GM19240 (cell line): ENCODE measurements at regions not wholly inside any gene's neighbourhood (a gene's known extent, or its start where the extent isn't known, plus 50 kb on each side); places are given as distances from the start of the nearest gene placed in this dataset.

Source experiments
- DNase-seq: peaks from one replicate; pipeline ENCODE4 v3.0.0; 2011; ENCODE audit warnings: low spot score; ENCODE audit not compliant: insufficient read length

GRCh38 chr18:72360634-72361033 is 183.5 kb downstream of the CBLN2 start:
- DNase-seq, result no peak

- DNase-seq, result no peak
Observed at GRCh38 chr18:72342933-72343332, 201.2 kb downstream of the CBLN2 start.

- DNase-seq, result no peak
Observed at GRCh38 chr18:72339976-72340375, 204.2 kb downstream of the CBLN2 start.

- DNase-seq, result no peak
Observed at GRCh38 chr18:72336786-72337185, 207.4 kb downstream of the CBLN2 start.

- DNase-seq, result no peak
Observed at GRCh38 chr18:72329533-72329932, 214.6 kb downstream of the CBLN2 start.

- no peak for DNase-seq
Observed at GRCh38 chr18:72325307-72325706, 218.8 kb downstream of the CBLN2 start.

- no peak for DNase-seq
Observed at GRCh38 chr18:72324677-72325076, 219.5 kb downstream of the CBLN2 start.

- no peak for DNase-seq
Observed at GRCh38 chr18:72316497-72316896, 227.6 kb downstream of the CBLN2 start.

GRCh38 chr18:72283148-72283925 is 260.8 kb downstream of the CBLN2 start:
- DNase-seq, result no peak

- DNase-seq, result no peak
Observed at GRCh38 chr18:72273025-72273424, 271.1 kb downstream of the CBLN2 start.

GRCh38 chr18:72261590-72261989 is 282.6 kb downstream of the CBLN2 start:
- no peak for DNase-seq

GRCh38 chr18:72246076-72246475 is 298.1 kb downstream of the CBLN2 start:
- DNase-seq, result no peak

GRCh38 chr18:72235422-72235821 is 308.7 kb downstream of the CBLN2 start:
- DNase-seq, result no peak

GRCh38 chr18:72233106-72233505 is 311.0 kb downstream of the CBLN2 start:
- DNase-seq, result no peak

- no peak for DNase-seq
Observed at GRCh38 chr18:72232644-72233043, 311.5 kb downstream of the CBLN2 start.

- DNase-seq, result no peak
Observed at GRCh38 chr18:72225958-72226357, 318.2 kb downstream of the CBLN2 start.

- no peak for DNase-seq
Observed at GRCh38 chr18:72223733-72224132, 320.4 kb downstream of the CBLN2 start.

- DNase-seq, result no peak
Observed at GRCh38 chr18:72208920-72209676, 335.0 kb downstream of the CBLN2 start.

GRCh38 chr18:72207280-72207679 is 336.9 kb downstream of the CBLN2 start:
- DNase-seq, result no peak

- no peak for DNase-seq
Observed at GRCh38 chr18:72206814-72207213, 337.3 kb downstream of the CBLN2 start.

- DNase-seq, result no peak
Observed at GRCh38 chr18:72201032-72201431, 343.1 kb downstream of the CBLN2 start.

GRCh38 chr18:72197591-72197990 is 346.6 kb downstream of the CBLN2 start:
- no peak for DNase-seq

GRCh38 chr18:72194072-72194471 is 350.1 kb downstream of the CBLN2 start:
- DNase-seq, result no peak
